PC-3 (cell line): ENCODE measurements at regions not wholly inside any gene's neighbourhood (a gene's known extent, or its start where the extent isn't known, plus 50 kb on each side); places are given as distances from the start of the nearest gene placed in this dataset.

ENCODE experiments used
- EZH2 ChIP-seq: fragments of 300-600 bp; sonication (generic); IDR thresholded peaks from one replicate; pipeline ENCODE4 v1.6.1; 2017; ENCODE audit warnings: antibody characterized with exemption, mild to moderate bottlenecking, low read length; ENCODE audit not compliant: unreplicated experiment
- EZH2phosphoT487 ChIP-seq: fragments of 300-600 bp; sonication (generic); IDR thresholded peaks from 2 replicates; pipeline ENCODE4 v1.6.1; 2018; ENCODE audit warnings: mild to moderate bottlenecking, antibody characterized with exemption, low read length, borderline replicate concordance
- TF ChIP-seq, protein P1 (sequence below): fragments of 300-600 bp; sonication (generic); conservative IDR thresholded peaks from 2 replicates; pipeline ENCODE4 v1.5.1; 2017; ENCODE audit warnings: antibody characterized with exemption, low read depth, mild to moderate bottlenecking, low read length

DNA sequence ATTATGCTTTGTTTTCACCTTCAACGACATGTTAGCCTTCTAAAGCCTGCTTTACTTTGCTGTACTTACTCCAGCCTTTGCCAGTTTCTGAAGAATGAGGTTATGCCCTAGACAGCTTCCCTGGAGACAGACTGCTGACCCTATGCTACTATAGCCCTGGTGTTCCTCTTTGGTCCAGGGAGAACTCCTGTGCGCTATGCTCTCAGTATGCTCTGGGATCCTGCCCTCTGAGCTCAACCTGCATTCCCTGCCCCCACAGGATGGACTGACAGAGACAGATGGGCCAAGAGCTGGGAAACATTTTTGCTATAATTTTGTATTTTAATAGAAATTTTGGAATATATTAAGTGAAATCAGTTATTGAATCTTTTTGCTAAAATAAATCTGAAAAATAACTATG lies 425.9 kb downstream of the TMA16 start:
- TF ChIP-seq, protein P1, sequence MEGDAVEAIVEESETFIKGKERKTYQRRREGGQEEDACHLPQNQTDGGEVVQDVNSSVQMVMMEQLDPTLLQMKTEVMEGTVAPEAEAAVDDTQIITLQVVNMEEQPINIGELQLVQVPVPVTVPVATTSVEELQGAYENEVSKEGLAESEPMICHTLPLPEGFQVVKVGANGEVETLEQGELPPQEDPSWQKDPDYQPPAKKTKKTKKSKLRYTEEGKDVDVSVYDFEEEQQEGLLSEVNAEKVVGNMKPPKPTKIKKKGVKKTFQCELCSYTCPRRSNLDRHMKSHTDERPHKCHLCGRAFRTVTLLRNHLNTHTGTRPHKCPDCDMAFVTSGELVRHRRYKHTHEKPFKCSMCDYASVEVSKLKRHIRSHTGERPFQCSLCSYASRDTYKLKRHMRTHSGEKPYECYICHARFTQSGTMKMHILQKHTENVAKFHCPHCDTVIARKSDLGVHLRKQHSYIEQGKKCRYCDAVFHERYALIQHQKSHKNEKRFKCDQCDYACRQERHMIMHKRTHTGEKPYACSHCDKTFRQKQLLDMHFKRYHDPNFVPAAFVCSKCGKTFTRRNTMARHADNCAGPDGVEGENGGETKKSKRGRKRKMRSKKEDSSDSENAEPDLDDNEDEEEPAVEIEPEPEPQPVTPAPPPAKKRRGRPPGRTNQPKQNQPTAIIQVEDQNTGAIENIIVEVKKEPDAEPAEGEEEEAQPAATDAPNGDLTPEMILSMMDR, result no peak
- TF ChIP-seq EZH2 (no peak), EZH2phosphoT487 (no peak)
